ENCODE measurements at regions not wholly inside any gene's neighbourhood (a gene's known extent, or its start where the extent isn't known, plus 50 kb on each side); places are given as distances from the start of the nearest gene placed in this dataset.

- DNase-seq (ENCODE audit: low spot score), result no peak
Measured at GRCh38 chr7:9854605-9855004, 1119.1 kb upstream of the PHF14 start.

GRCh38 chr7:9856668-9857067, 1117.0 kb upstream of the PHF14 start:
- DNase-seq (ENCODE audit: low spot score), result no peak

- no peak for DNase-seq (ENCODE audit: low spot score)
Measured at GRCh38 chr7:9863545-9863944, 1110.1 kb upstream of the PHF14 start.

GRCh38 chr7:9869151-9869550, 1104.5 kb upstream of the PHF14 start:
- no peak for DNase-seq (ENCODE audit: low spot score)

GRCh38 chr7:9869566-9869965, 1104.1 kb upstream of the PHF14 start:
- DNase-seq (ENCODE audit: low spot score), result no peak

- DNase-seq (ENCODE audit: low spot score), result no peak
Measured at GRCh38 chr7:9870674-9871073, 1103.0 kb upstream of the PHF14 start.

- no peak for DNase-seq (ENCODE audit: low spot score)
Measured at GRCh38 chr7:9874182-9874581, 1099.5 kb upstream of the PHF14 start.

- DNase-seq (ENCODE audit: low spot score), result no peak
Measured at GRCh38 chr7:9876053-9876452, 1097.6 kb upstream of the PHF14 start.

- no peak for DNase-seq (ENCODE audit: low spot score)
Measured at GRCh38 chr7:9889554-9889953, 1084.1 kb upstream of the PHF14 start.

- DNase-seq (ENCODE audit: low spot score), result no peak
Measured at GRCh38 chr7:9890092-9890491, 1083.6 kb upstream of the PHF14 start.

- DNase-seq (ENCODE audit: low spot score), result no peak
Measured at GRCh38 chr7:9891056-9891455, 1082.6 kb upstream of the PHF14 start.

GRCh38 chr7:9900339-9900738, 1073.3 kb upstream of the PHF14 start:
- DNase-seq (ENCODE audit: low spot score), result no peak

- DNase-seq (ENCODE audit: low spot score), result no peak
Measured at GRCh38 chr7:9921326-9921725, 1052.3 kb upstream of the PHF14 start.

GRCh38 chr7:9937944-9938631, 1035.6 kb upstream of the PHF14 start:
- DNase-seq (ENCODE audit: low spot score), result no peak

GRCh38 chr7:9939176-9939575, 1034.5 kb upstream of the PHF14 start:
- no peak for DNase-seq (ENCODE audit: low spot score)

- no peak for DNase-seq (ENCODE audit: low spot score)
Measured at GRCh38 chr7:9945131-9945530, 1028.5 kb upstream of the PHF14 start.

- DNase-seq (ENCODE audit: low spot score), result no peak
Measured at GRCh38 chr7:9945857-9946256, 1027.8 kb upstream of the PHF14 start.

GRCh38 chr7:9955138-9955537, 1018.5 kb upstream of the PHF14 start:
- DNase-seq (ENCODE audit: low spot score), result no peak

GRCh38 chr7:9958486-9958885, 1015.2 kb upstream of the PHF14 start:
- DNase-seq (ENCODE audit: low spot score), result no peak

- DNase-seq (ENCODE audit: low spot score), result no peak
Measured at GRCh38 chr7:9960460-9960859, 1013.2 kb upstream of the PHF14 start.

GRCh38 chr7:9961161-9961922, 1012.3 kb upstream of the PHF14 start:
- no peak for DNase-seq (ENCODE audit: low spot score)

- no peak for DNase-seq (ENCODE audit: low spot score)
Measured at GRCh38 chr7:9962742-9963141, 1010.9 kb upstream of the PHF14 start.

- DNase-seq (ENCODE audit: low spot score), result no peak
Measured at GRCh38 chr7:9978106-9979064, 995.3 kb upstream of the PHF14 start.

Measured in AG20443 (cell line).